SK-N-SH (cell line): ENCODE measurements at regions not wholly inside any gene's neighbourhood (a gene's known extent, or its start where the extent isn't known, plus 50 kb on each side); places are given as distances from the start of the nearest gene placed in this dataset.

Experiments used
- CTCF ChIA-PET: fragments of 300-600, 350-600 bp; formaldehyde crosslinking; extraction: SDS; loops from one replicate; lab custom pipeline; 2021; lab: Yijun Ruan, JAX
- POLR2A ChIA-PET: fragments of 350-600 bp; sonication (Branson Sonifier 250); formaldehyde crosslinking; extraction: SDS; loops from one replicate; lab custom pipeline; 2020; ENCODE audit warnings: antibody characterized with exemption, inconsistent platforms; lab: Yijun Ruan, JAX
- DNase-seq: peaks from one replicate; pipeline ENCODE4 v3.0.0; 2012
- H2AFZ ChIP-seq: fragments of 200-600 bp; sonication (generic); 2 replicates; pipeline ENCODE4 v1.8.1; 2016; ENCODE audit warnings: antibody characterized with exemption, mild to moderate bottlenecking, low read depth
- H3F3A ChIP-seq: fragments of 200-600 bp; sonication (generic); replicated peaks from 2 replicates; pipeline ENCODE3; 2016; ENCODE audit warnings: antibody characterized with exemption, mild to moderate bottlenecking; ENCODE audit not compliant: insufficient read depth
- H3K27ac ChIP-seq, 2 experiments: fragments of 200-500 bp in 1 of 2; fragments of 200-600 bp in 1 of 2; sonication (Bioruptor generic) in 1 of 2; sonication (generic), shearing (Covaris generic) in 1 of 2; 2 replicates each; pipeline versions ENCODE4 v1.5.1 to v1.6.1; 2014 to 2016; ENCODE audit warnings: low read depth in 2 of 2, inconsistent platforms in 1 of 2, low read length in 1 of 2, mild to moderate bottlenecking in 1 of 2, mixed read lengths in 1 of 2
- H3K27me3 ChIP-seq: fragments of 200-600 bp; sonication (generic), shearing (Covaris generic); 2 replicates; pipeline ENCODE4 v1.6.1; 2016; ENCODE audit warnings: mixed run types; ENCODE audit not compliant: insufficient read depth
- H3K36me3 ChIP-seq, 2 experiments: fragments of 200-500 bp in 1 of 2; fragments of 200-600 bp in 1 of 2; sonication (Bioruptor generic) in 1 of 2; sonication (generic) in 1 of 2; replicated peaks in 1 of 2; 2 replicates each; pipeline versions ENCODE3 to v1.5.1; 2014 to 2016; ENCODE audit warnings: low read length in 1 of 2, mild to moderate bottlenecking in 1 of 2; ENCODE audit not compliant: insufficient read depth in 2 of 2, control insufficient read depth in 1 of 2
- H3K4me1 ChIP-seq, 2 experiments: fragments of 200-500 bp in 1 of 2; fragments of 200-600 bp in 1 of 2; sonication (Bioruptor generic) in 1 of 2; sonication (generic), shearing (Covaris generic) in 1 of 2; 2 replicates each; pipeline versions ENCODE4 v1.5.1 to v1.6.1; 2014 to 2016; ENCODE audit warnings: low read depth in 1 of 2, low read length in 1 of 2, mixed run types in 1 of 2; ENCODE audit not compliant: insufficient read depth in 2 of 2, control insufficient read depth in 1 of 2
- H3K4me2 ChIP-seq: fragments of 200-600 bp; sonication (generic), shearing (Covaris generic); 2 replicates; pipeline ENCODE4 v1.6.1; 2017; ENCODE audit warnings: mixed run types
- H3K4me3 ChIP-seq, 2 experiments: fragments of 200-500 bp in 1 of 2; fragments of 200-600 bp in 1 of 2; sonication (Bioruptor generic) in 1 of 2; sonication (generic), shearing (Covaris generic) in 1 of 2; 2 replicates each; pipeline versions ENCODE4 v1.5.1 to v1.8.1; 2014 to 2016; ENCODE audit warnings: low read depth in 2 of 2, inconsistent platforms in 1 of 2, low read length in 1 of 2, mild to moderate bottlenecking in 1 of 2, mixed read lengths in 1 of 2, moderate library complexity in 1 of 2
- H3K79me2 ChIP-seq: fragments of 200-600 bp; sonication (generic); 2 replicates; pipeline ENCODE4 v1.8.1; 2017; ENCODE audit warnings: mild to moderate bottlenecking; ENCODE audit not compliant: insufficient read depth
- H3K9ac ChIP-seq: fragments of 200-600 bp; sonication (generic); 2 replicates; pipeline ENCODE4 v1.6.1; 2017; ENCODE audit warnings: mixed run types
- H3K9me2 ChIP-seq: fragments of 200-600 bp; sonication (generic); 2 replicates; pipeline ENCODE4 v1.6.1; 2017; ENCODE audit warnings: mixed run types
- H3K9me3 ChIP-seq: fragments of 200-600 bp; sonication (generic); 2 replicates; pipeline ENCODE4 v1.6.1; 2017; ENCODE audit warnings: mixed run types, mild to moderate bottlenecking, moderate library complexity
- H4K20me1 ChIP-seq: fragments of 200-600 bp; sonication (generic); 2 replicates; pipeline ENCODE4 v1.6.1; 2017; ENCODE audit warnings: mild to moderate bottlenecking, mixed run types; ENCODE audit not compliant: insufficient read depth
- EP300 ChIP-seq, 2 experiments: IDR thresholded peaks; 2 replicates each; pipeline versions ENCODE4 v1.4.0 to v1.6.1; 2012; ENCODE audit warnings: borderline replicate concordance in 1 of 2, low read depth in 1 of 2, low read length in 1 of 2
- JUND ChIP-seq: IDR thresholded peaks from 2 replicates; pipeline ENCODE4 v1.4.0; 2012
- MXI1 ChIP-seq: IDR thresholded peaks from 2 replicates; pipeline ENCODE4 v1.6.1; 2012; ENCODE audit warnings: mild to moderate bottlenecking, low read depth, low read length, improper control_type of control experiment
- NFIC ChIP-seq: IDR thresholded peaks from 2 replicates; pipeline ENCODE4 v1.4.0; 2012; ENCODE audit warnings: borderline replicate concordance
- POLR2AphosphoS5 ChIP-seq: IDR thresholded peaks from 2 replicates; pipeline ENCODE4 v1.6.1; 2012; ENCODE audit warnings: low read depth, low read length
- RCOR1 ChIP-seq: fragments of 150-350 bp; IDR thresholded peaks from 2 replicates; pipeline ENCODE4 v1.6.1; 2017; ENCODE audit warnings: antibody characterized with exemption, low read length
- REST ChIP-seq: IDR thresholded peaks from 2 replicates; pipeline ENCODE4 v1.6.1; 2012; ENCODE audit warnings: mild to moderate bottlenecking, low read depth, low read length, moderate library complexity
- RFX5 ChIP-seq: IDR thresholded peaks from 2 replicates; pipeline ENCODE4 v1.6.1; 2012; ENCODE audit warnings: mild to moderate bottlenecking, improper control_type of control experiment, low read length
- RXRA ChIP-seq: IDR thresholded peaks from 2 replicates; pipeline ENCODE4 v1.4.0; 2012; ENCODE audit warnings: low read depth, mild to moderate bottlenecking, borderline replicate concordance
- TCF12 ChIP-seq: IDR thresholded peaks from 2 replicates; pipeline ENCODE4 v1.4.0; 2012
- USF2 ChIP-seq: fragments of 150-350 bp; IDR thresholded peaks from 2 replicates; pipeline ENCODE4 v1.6.1; 2017; ENCODE audit warnings: antibody characterized with exemption, low read length, low read depth, borderline replicate concordance
- YY1 ChIP-seq: IDR thresholded peaks from 2 replicates; pipeline ENCODE4 v1.4.0; 2012; ENCODE audit warnings: low read depth, mild to moderate bottlenecking
- ZBTB33 ChIP-seq: IDR thresholded peaks from 2 replicates; pipeline ENCODE4 v1.4.0; 2012; ENCODE audit warnings: low read depth, borderline replicate concordance
- WGBS: methylation state at CpG from one replicate; pipeline ENCODE4 v1.1.6; 2017; ENCODE audit warnings: low lambda C conversion rate; 5-methylcytosine and 5-hydroxymethylcytosine counted together
- TF ChIP-seq, protein P1 (sequence below): IDR thresholded peaks from 2 replicates; pipeline ENCODE4 v1.4.0; 2012; ENCODE audit warnings: low read depth

- Histone ChIP-seq H3K9me2 (no peaks in the 10 kb centered on the region), H3K9me3 (no peaks in the 10 kb centered on the region), H3F3A (no peaks in the 10 kb centered on the region), H4K20me1 (no peaks in the 10 kb centered on the region), H3K4me1 (no peaks in the 10 kb centered on the region; a peak in 1 of 4 replicates), H3K9ac (no peak overlapping the region), H3K36me3 (no peaks in the 10 kb centered on the region), H2AFZ (no peak overlapping the region), H3K79me2 (no peaks in the 10 kb centered on the region), H3K27ac (no peak overlapping the region), H3K4me3 (no peak overlapping the region), H3K4me2 (no peak overlapping the region), H3K27me3 (no peaks in the 10 kb centered on the region)
- 28% methylated on average over 3 of the region's 3 CpGs for WGBS
- CTCF ChIA-PET, result interaction anchor here (1.2 to 1.5 kb wide), 2 partner anchors 24 to 47 kb away, joined by 3 to 5 read pairs; no protein-coding TSS in a partner anchor
- no peak for DNase-seq
- POLR2A ChIA-PET, result no interaction called here
- TF ChIP-seq NFIC (no peak), RXRA (no peak), EP300 (IDR thresholded peaks at IDR 0.05; ENCODE audit: borderline replicate concordance in 1 of 2, low read depth in 1 of 2, low read length in 1 of 2) (no peak), POLR2AphosphoS5 (no peak), REST (no peak), RCOR1 (no peak), USF2 (no peak), TCF12 (no peak), YY1 (no peak), JUND (no peak), RFX5 (no peak), ZBTB33 (no peak), MXI1 (no peak)
- TF ChIP-seq, protein P1, sequence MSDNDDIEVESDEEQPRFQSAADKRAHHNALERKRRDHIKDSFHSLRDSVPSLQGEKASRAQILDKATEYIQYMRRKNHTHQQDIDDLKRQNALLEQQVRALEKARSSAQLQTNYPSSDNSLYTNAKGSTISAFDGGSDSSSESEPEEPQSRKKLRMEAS, result no peak
These were observed 274.1 kb upstream of the ASIC2 start for GRCh38 chr17:33567223-33567622.
